AG09309 (cell line): ENCODE measurements at regions not wholly inside any gene's neighbourhood (a gene's known extent, or its start where the extent isn't known, plus 50 kb on each side); places are given as distances from the start of the nearest gene placed in this dataset.
"Not testable (repeated sequence)": the region's sequence is repeated elsewhere in the genome, so short reads cannot be mapped to it uniquely, and the experiment has no call there.

Source experiments
- DNase-seq: peaks from one replicate; pipeline ENCODE4 v3.0.0-alpha.2; 2010; ENCODE audit warnings: low read depth
- H3K4me3 ChIP-seq: 2 replicates; pipeline ENCODE4 v1.5.1; 2011; ENCODE audit warnings: mild to moderate bottlenecking, low read depth, low read length, moderate library complexity; ENCODE audit not compliant: control insufficient read depth
- TF ChIP-seq, protein P1 (sequence below): IDR thresholded peaks from 2 replicates; pipeline ENCODE4 v1.5.1; 2011; ENCODE audit warnings: mild to moderate bottlenecking, low read depth, low read length, inconsistent platforms; ENCODE audit not compliant: insufficient read depth, control insufficient read depth; ENCODE audit errors: missing control alignments

DNA sequence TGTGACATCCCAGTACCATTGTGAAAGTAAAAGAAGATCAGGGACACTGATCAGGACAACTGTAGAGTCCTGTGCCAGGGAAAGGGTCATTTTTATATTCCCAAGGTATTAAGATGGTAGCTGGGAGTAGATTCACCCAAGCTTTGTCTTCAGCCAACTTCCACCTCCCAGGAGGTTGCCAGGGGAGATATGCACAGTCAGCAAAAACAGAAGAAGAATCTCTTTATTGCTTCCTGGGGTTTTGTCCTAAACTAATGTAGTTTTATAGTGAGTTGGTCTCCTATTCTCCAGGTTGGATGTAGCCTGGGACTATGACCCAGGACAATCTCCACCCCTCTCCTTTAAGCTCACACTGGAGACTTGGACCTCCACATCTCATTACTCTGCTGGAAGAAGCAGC lies 139.2 kb downstream of the RAMP3 start:
- DNase-seq = no peak
- H3K4me3 ChIP-seq = no peak overlapping the region
- TF ChIP-seq, protein P1, sequence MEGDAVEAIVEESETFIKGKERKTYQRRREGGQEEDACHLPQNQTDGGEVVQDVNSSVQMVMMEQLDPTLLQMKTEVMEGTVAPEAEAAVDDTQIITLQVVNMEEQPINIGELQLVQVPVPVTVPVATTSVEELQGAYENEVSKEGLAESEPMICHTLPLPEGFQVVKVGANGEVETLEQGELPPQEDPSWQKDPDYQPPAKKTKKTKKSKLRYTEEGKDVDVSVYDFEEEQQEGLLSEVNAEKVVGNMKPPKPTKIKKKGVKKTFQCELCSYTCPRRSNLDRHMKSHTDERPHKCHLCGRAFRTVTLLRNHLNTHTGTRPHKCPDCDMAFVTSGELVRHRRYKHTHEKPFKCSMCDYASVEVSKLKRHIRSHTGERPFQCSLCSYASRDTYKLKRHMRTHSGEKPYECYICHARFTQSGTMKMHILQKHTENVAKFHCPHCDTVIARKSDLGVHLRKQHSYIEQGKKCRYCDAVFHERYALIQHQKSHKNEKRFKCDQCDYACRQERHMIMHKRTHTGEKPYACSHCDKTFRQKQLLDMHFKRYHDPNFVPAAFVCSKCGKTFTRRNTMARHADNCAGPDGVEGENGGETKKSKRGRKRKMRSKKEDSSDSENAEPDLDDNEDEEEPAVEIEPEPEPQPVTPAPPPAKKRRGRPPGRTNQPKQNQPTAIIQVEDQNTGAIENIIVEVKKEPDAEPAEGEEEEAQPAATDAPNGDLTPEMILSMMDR = no peak

DNA sequence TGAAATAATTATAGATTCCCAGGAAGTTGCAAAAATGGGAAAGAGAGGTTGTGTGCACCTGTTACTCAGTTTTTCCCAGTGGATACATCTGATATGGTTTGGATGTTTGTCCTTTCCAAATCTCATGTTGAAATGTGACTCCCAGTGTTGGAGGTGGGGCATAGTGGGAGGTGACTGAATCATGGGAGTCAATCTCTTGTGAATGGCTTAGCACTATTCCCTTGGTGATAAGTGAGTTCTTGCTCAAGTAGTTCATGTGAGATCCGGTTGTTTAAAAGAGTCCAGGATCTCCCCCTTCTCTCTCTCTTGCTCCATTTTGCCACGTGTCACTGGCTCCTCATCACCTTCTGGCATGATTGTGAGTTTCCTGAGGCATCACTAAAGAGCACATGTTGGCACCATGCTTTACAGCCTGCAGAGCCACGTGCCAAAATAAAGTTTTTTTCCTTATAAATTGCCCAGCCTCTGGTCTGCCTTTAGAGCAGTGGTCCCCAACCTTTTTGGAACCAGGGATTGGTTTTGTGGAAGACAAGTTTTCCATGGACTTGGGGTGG lies 149.2 kb downstream of the RAMP3 start:
- TF ChIP-seq, protein P1 = no peak
- no peak overlapping the region for H3K4me3 ChIP-seq

DNA sequence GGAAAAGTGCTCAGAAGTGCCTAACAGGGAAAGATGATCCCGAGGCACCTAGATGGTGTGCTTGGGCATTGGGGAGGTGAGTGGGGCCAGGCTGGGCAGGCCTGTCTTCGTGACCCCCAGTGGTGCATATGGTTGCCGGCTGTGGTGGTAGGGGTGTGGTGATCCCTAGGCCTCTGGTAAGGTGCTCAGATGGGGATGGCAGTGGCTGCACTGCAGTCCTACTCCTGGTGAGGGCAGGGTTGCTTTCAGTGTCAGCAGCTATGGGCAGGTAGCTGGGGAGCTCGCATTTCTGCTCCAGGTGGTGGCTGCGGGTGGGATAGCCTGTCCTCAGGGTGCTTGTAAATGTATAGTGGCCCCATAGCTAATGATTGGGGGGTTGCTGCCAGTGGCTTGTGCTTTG lies 154.0 kb downstream of the RAMP3 start:
- TF ChIP-seq, protein P1 = no peak
- no peak for DNase-seq

More for the DNA sequence above, 149.2 kb downstream of the RAMP3 start:
- DNase-seq = no peak

DNA sequence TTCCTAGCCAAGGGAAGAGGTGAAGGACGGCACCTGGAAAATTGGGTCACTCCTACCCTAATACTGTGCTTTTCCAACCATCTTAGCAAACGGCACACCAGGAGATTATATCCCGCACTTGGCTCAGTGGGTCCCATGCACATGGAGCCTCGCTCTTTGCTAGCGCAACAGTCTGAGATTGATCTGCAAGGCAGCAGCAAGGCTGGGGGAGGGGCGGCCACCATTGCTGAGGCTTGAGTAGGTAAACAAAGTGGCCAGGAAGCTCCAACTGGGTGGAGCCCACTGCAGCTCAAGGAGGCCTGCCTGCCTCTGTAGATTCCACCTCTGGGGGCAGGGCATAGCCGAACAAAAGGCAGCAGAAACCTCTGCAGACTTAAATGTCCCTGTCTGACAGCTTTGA lies 157.9 kb downstream of the RAMP3 start:
- not testable (repeated sequence) for DNase-seq, H3K4me3 ChIP-seq

More for the DNA sequence above, 154.0 kb downstream of the RAMP3 start:
- no peak overlapping the region for H3K4me3 ChIP-seq

DNA sequence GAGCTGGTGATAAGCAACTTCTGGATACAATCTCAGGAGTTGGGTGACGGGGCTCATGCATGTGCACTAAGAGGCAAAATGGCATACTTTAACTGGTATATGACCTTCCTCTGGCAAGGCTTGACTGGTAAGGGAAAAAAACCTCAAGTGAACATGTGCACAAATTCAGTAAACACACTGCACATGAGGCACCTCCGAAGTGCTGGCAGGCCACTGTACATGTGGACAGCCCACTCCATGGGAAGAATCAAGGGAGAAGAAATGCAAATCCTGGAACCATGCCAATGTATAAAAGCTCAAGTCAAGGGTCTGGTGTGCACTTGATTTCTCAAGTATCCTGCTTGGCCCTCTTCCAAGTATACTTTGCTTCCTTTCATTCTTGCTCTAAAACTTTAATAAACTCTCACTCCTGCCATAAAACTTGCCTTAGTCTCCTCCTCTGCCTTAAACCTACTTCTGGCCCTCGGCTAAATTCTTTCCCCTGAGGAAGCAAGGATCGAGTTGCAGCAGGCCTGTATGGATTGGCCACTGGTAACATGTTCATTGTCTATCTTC lies 167.2 kb downstream of the RAMP3 start:
- no peak overlapping the region for H3K4me3 ChIP-seq
- DNase-seq = no peak
- TF ChIP-seq, protein P1 = no peak

DNA sequence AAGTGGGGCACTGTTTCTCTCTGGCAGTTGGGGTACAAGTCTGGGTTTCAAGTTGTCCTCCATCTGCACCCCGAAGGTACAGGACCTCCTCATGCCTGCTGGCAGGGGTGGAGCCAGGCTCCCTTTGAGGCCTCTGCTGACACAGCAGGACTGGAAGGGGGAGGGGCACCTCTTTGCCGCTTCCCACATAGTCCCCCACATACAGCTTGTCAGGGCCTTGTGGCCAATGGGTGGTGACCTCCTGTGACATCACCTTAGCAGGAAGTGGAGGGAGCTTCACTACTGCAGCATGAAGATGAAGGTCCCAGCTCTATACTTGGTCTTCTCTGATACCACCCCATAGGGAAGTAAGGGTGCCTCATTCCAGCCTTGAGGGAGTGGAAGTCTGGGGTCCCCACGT lies 167.8 kb downstream of the RAMP3 start:
- TF ChIP-seq, protein P1 = no peak

DNA sequence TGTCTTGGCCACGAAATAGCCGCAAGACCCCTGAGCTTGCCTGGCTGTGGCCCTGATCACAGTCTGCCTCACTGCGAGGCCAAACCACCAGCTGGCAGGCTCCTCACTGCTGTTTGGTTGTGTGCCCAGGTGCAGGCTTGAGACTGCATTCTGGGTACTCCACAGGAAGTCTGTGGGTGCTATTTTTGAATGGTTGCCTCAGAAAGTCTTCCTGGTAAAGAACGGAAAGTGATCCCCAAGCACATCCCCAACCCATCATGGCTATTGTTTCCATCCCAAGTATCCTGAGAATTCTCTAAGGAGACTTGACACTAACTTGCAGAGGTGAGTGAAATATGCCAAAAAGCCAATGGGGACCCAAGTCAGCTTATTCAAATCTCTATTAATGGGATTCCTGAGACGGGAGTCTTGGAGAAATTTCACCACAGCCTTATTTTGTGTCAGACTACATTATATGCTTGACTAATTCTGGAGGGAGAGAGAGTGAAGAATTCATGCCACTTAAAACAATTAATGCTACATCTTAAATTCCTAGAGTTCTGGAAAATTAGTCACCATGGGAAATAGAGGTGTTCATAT lies 170.9 kb downstream of the RAMP3 start:
- H3K4me3 ChIP-seq = no peak overlapping the region
- TF ChIP-seq, protein P1 = no peak
- no peak for DNase-seq

More for the DNA sequence above, 167.8 kb downstream of the RAMP3 start:
- no peak for DNase-seq
- no peak overlapping the region for H3K4me3 ChIP-seq
